NCI-H748 (cell line): ENCODE measurements at regions not wholly inside any gene's neighbourhood (a gene's known extent, or its start where the extent isn't known, plus 50 kb on each side); places are given as distances from the start of the nearest gene placed in this dataset.

Experiments
- DNase-seq: peaks from one replicate; lab custom pipeline; 2025; ENCODE audit not compliant: unreplicated experiment; lab: John Stamatoyannopoulos, UW

DNA sequence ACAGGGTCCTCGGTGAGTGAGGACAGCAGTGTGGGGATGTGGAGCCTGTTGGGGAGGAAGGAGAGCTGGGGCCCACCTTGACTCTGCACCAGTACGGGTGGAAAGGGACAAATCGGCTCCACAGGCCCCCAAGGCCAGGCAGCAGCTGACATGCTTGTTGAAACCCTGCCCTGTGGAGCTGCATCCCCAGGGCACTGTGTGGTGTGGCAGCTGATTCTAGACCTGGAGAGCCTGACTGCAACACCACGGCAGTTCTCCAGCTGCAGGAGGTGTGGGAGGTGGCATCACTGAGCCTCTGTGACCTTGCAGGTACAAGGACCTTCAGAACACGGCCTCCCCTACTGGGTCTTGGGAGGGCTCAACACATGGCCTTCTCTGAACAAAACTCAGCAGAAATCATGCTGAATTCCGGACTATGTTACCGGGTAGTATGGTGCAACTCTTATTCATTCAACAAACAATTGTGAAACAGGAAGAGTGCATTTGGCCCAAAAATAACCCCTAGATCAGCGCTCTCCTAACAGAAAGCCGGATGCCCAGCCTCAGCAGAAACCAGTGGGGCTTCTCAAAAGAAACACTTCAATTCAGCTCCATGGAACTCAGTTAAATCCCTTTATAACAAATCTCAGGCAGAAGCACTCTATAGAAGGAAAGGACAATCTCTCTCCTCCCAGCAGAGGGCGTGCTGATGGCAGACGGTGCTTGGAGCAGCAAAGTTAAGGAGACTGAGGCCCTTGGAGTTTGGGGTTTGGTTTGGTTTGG lies 104.4 kb upstream of the SALL3 start:
- DNase-seq: peak; percentile 75

- DNase-seq: no peak
These were observed 103.6 kb upstream of the SALL3 start for GRCh38 chr18:78875778-78876650.

DNA sequence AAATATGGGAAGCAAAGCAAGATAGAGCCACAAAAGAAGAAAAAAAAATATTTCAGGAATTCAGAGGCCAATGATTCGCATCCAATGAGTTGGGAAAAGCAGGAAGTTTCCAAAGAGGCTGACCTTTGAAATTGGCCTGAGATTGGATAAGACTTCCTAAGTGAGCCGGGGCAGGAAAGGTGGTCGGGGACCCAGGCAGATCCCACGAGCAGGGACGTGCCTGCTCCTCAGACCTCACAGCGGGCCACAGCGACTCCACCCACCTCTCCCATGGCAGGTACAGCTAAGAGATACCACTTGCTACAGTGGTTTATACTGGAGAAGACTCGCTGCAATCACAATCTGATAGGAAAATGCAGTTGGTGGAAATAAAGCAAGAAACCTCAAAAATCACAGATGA lies 102.8 kb upstream of the SALL3 start:
- DNase-seq: no peak

DNA sequence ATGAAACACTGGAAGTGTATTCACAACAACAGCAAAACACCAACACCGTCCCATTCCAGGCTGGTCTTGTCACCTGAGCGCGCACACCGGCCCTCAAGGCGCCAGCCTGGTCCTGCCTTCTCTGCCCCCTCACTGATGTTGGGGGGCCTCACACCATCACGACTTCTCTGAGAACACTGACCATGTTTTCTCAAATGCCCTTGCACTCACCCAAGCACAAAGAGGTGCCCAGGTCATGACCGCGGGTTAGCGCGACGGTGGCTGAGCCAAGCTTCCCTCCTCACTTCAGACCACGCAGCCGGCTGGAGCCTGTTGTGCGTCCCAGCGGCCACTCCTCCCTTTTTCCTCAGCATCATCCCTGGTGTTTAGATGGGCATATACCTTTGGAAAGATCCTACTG lies 101.3 kb upstream of the SALL3 start:
- no peak for DNase-seq

DNA sequence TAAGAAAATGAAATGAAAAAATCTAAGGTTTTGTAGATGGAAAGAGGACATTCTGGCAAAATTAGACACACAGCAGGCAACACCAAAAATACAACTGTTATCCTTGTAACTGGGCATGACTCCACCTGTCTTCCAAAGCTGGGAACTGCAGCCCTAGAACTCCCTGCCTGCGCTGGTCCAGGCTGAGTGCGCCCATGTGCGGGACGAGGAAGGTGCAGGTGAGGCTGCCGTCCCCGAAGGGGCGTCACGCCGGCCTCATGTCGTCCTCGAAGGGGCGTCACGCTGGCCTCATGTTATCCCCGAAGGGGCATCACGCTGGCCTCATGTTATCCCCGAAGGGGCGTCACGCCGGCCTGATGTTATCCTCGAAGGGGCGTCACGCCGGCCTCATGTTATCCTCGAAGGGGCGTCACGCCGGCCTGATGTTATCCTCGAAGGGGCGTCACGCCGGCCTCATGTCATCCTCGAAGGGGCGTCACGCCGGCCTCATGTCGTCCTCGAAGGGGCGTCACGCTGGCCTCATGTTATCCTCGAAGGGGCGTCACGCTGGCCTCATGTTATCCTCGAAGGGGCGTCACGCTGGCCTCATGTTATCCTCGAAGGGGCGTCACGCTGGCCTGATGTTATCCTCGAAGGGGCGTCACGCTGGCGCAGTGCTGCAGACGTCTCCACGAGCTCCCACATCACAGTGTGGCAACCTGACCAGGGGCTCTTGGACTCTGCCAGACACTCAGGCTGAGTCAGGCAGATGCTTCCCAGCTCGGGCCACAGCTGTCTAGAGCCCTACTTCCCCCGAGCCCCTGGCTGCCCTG lies 100.3 kb upstream of the SALL3 start:
- peak; percentile 34 for DNase-seq

DNA sequence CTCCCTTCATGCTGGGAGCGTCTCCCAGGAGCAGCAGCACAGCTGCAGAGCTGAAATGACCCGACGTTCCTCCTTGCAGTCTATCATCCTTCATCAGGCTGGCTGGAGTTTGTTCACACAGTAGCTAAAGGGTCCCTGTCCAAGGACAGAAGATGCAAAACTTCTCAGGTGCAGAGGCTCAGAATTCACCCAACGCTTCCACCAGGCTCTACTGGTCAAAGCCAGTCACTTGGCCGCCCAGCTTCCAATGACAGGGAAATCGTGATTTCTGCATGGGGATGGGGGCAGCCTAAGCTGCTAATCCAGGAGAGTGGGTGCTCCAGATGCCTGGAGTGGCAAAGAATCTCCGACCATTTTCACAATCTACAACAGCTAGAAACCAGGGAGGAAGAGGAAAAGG lies 97.0 kb upstream of the SALL3 start:
- no peak for DNase-seq

GRCh38 chr18:78883501-78883900 lies 96.1 kb upstream of the SALL3 start:
- no peak for DNase-seq

- peak; percentile 23 for DNase-seq
These were observed 95.1 kb upstream of the SALL3 start for GRCh38 chr18:78884502-78884901.

DNA sequence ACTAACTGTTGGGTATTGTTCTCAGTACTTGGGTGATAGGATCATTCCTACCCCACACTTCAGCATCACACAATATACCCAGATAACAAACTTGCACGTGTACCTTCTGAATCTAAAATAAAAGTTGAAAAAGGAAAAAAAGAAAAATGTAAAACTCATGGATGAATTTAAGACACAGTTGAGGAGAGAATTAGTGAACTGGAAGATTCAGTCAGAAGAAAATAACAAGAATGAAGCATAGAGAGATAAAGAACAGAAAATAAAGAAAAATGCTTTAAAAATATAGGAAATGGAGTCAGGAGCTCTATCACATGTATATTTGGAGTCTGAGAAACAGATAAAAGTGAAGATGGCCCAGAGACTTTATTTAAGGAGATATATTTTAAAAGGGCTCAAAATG lies 90.4 kb upstream of the SALL3 start:
- DNase-seq: no peak

DNA sequence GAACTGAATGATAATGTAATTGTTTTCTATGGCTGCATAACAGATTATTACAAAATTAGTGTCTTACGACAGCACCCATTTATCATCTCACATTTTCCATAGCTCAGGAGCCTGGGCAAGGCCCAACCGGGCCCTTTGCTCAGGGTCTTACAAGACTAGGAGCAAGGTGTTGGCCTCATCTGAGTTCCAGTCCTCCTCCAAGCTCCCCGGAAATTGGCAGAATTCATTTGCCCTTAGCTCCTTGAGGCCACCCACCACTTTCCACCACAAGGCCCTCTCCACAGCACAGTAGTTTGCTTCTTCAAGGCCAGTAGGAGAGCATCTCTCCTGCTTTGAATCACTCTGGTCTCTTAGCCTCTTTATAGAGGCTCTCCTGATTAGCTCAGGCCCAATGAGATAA lies 89.2 kb upstream of the SALL3 start:
- DNase-seq: no peak

DNA sequence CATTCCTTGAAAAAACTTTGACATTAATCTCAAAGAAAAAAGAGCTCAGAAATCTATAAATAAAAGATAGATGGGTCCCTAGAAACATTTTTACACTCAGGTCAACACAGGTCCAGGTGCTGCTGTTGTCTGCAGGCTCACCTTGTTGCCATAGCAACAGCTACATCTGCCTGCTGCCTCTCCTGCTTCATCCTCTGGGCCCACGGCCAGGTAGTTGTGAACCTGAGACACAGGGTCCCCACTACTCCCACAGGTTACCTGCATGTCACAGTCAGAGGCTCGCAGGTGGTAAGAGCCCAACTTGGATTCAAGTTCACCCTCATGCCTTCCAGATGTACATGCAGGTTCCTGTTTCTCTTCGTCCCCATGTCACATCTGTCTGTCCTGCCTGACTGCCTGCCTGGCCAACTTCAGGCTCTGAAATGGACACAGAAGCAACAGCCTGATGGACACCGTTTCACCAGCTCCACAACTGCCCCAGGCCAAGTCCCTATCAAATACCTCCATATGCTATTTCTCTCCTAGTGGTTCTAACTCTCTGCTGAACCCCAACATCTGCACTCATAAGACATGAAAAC lies 88.3 kb upstream of the SALL3 start:
- peak; percentile 97 for DNase-seq

DNA sequence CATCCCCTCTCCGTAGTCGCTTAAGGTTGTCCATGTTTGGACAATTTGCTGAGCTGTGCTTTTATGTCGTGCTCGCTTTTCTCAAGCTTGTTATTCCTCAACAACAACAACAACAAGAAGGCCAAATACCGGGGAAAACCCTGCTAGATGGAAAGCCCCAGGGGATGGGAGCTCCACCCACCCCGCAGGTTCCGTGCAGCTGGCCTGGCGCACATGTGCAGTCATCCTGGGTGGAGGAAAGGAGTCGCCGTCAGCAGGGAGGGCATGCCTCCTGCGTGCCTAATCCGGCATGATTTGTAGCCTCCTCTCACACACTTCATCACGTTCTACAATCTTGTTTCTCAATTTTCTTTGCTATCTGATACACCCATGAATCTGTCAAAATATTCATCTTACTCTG lies 87.4 kb upstream of the SALL3 start:
- no peak for DNase-seq

DNA sequence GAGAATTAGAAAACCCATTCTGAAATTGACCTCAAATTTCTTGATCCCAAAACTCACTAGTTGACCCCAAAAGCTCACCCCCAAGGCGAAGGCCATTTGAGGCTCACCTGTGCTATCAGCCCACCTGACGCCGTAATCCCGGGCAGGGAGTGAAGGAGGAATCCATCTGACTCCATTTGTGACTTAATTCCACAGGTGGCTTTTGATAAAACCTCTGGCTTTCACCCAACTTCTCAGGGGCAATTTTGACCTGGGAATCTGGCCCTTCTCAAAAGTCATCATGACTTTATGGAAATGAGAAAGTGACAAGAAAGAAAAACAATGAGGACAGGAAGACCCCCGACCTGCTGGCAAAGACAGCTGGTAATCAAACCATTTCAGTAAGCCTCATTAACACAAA lies 86.9 kb upstream of the SALL3 start:
- no peak for DNase-seq

GRCh38 chr18:78893281-78894032 lies 86.2 kb upstream of the SALL3 start:
- peak; percentile 90 for DNase-seq

- DNase-seq: no peak
These were observed 85.6 kb upstream of the SALL3 start for GRCh38 chr18:78894033-78894305.

GRCh38 chr18:78895207-78896001 lies 84.2 kb upstream of the SALL3 start:
- no peak for DNase-seq

- no peak for DNase-seq
These were observed 83.3 kb upstream of the SALL3 start for GRCh38 chr18:78896111-78896905.

GRCh38 chr18:78898066-78898465 lies 81.6 kb upstream of the SALL3 start:
- DNase-seq: no peak

DNA sequence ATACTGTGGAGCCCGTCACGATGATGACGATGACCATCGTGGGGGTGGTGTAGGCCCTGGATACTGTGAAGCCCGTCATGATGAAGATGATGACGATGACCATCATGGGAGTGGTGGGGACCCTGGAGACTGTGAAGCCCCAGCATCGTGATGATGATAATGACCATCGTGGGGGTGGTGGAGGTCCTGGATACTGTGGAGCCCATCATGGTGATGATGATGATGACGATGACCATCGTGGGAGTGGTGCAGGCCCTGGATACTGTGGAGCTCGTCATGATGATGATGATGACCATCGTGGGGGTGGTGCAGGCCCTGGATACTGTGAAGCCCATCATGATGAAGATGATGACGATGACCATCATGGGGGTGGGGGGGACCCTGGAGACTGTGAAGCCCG lies 81.0 kb upstream of the SALL3 start:
- DNase-seq: no peak
